AG20443 (cell line): ENCODE measurements at regions not wholly inside any gene's neighbourhood (a gene's known extent, or its start where the extent isn't known, plus 50 kb on each side); places are given as distances from the start of the nearest gene placed in this dataset.
"Not testable (repeated sequence)": the region's sequence is repeated elsewhere in the genome, so short reads cannot be mapped to it uniquely, and the experiment has no call there.

Experiments used
- DNase-seq: peaks from one replicate; pipeline ENCODE4 v3.0.0; 2012; ENCODE audit warnings: low spot score, mixed read lengths

DNA sequence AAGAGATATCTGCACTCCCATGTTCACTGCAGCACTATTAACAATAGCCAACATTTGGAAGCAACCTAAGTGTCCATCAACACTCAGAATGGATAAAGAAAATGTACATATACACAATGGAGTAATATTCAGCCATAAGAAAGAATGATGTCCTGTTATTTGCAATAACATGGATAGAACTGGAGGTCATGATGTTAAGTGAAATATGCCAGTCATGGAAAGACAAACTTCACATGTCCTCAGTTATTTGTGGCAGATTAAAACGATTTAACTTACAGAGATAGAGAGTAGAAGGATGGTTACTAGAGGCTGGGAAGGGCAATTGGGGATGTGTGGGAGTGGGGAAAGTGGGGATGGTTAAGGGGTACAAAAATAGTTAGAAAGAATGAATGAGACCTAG is 110.3 kb upstream of the PCSK5 start:
- DNase-seq: no peak

DNA sequence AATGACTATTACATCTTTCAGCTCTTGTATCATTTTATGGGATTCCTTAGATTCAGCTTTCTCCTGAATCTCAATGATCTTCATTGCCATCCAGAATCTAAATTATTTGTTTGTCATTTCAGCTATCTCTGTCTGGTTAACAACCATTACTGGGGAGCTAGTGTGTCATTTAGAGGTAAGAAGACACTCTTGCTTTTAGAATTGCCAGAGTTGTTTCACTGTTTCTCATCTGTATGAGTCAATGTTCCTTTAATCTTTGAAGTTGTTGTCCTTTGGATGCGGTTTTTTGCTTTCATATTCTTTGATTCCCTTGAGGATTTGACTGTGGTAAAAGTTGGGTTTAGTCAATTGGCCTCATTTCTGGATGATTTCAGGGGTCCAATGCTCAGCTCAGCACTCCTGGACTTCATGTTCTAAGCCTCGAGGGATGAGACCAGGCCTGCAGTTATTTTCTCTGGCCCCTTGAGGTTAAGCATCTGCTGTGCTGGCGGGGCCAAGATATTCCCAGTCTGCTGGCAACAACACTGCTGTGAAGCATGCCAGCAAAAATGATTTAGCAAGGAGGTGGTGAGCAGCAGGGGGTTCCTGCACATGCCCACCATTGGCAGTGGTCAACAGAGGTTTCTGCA is 102.4 kb upstream of the PCSK5 start:
- peak; percentile 11 for DNase-seq

DNA sequence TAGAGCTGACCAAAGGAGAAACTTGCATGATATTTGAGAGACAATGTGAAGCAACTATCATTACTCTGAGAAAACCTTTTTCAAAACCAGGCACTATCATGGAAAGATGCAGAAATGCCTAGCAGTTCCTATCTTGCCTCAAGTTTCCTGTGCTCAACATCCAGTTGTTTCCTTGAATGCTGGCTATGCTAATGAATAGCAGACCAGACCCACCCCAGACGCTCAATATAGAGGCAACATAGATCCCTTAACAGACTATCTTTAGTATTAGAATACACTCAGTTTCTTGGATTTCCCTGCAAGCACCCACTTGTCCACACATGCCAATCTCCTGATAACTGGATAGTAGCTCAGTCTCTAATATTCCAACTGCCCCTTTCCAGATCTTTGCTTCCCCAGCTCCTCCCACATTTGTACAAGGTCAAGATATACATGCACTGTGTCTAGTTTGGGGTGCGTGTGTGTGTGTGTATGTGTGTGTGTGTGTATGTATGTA is 93.3 kb upstream of the PCSK5 start:
- DNase-seq: no peak

DNA sequence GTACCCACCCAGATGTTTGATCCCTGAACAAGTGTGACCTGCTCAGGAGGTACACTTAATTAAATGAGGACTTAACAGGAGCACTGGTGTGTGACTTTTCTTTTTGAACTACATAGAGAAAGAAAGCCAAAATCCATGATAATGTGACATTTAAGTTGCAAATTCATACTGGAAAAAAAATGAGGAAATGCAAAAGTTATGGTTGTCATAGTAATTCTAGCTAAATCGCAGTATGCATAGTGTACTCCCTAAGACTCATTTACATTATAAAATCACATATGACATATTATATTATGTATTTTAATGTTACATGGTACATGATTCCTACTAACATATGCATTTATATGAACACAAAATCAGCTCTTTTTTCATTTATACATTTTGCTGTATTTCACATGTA is 92.0 kb upstream of the PCSK5 start:
- no peak for DNase-seq

DNA sequence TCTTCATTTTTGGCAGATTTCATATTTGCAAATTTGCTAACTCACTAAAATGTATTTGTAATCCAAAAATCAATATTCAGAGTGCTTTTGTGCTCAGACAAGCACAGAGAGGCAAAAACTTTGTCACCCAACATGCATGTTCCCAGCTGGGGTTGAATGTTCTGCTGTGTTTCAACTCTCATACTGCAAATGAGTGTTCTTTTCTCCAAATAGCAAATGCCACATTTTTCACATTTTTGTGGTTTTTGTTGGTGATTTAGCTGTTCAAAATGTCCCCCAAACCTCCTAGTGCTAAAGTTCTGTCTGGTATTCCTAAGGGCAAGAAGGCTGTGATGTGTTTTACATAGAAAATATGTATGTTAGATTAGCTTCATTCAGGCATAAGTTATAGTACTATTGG is 87.3 kb upstream of the PCSK5 start:
- peak; percentile 40 for DNase-seq

DNA sequence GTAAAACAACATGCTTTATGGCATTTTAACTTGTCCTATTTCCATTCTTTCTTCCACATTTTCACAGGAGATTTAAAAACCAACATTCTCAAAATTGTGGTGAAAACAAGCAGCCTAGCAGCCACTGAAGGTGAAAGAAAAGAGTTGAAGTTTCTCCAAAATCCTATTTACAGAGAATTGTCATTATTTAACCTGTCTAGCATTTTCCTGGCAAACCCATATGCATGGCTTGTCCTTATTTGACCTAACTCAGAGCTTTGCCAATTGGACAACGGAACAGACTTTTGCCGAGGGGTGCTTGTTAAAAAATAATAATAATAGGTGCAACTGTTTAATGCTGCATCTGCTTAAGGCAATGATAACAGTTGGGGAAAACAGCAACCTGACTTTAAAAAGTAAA is 80.4 kb upstream of the PCSK5 start:
- DNase-seq: no peak

DNA sequence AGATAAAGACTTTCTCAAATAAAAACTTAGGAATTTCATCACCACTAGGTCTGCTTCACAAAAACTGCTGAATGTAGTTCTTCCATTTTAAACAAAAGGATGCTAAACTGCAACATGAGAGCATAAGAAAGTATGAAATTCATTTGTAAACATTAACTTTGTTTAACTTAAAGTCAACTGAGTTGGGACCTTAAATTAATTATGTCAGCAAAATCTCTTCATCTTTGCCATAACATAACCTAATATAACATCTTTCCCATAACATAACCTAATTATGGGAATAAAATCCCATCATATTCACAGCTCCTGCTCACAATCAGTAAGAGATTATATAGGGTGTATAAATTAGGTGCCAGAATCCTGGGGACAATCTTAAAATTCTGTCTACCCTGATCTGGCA is 78.8 kb upstream of the PCSK5 start:
- no peak for DNase-seq

DNA sequence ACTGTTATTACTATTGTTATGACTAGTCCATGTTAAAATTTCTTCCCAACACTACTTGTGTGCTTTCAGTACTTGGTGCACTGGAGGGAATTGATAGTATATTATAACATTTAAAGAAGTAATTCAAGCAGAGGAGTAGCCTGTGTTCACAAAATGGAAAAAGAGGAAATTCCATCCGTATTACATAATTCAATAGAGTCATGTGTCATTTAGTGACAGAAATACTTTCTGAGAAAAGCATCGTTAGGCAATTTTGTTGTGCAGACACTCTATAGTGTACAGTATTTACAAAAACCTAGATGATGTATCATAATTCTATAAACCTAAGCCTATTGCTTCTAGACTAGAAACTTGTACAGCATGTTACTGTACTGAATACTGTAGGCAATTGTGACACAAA is 78.3 kb upstream of the PCSK5 start:
- no peak for DNase-seq

DNA sequence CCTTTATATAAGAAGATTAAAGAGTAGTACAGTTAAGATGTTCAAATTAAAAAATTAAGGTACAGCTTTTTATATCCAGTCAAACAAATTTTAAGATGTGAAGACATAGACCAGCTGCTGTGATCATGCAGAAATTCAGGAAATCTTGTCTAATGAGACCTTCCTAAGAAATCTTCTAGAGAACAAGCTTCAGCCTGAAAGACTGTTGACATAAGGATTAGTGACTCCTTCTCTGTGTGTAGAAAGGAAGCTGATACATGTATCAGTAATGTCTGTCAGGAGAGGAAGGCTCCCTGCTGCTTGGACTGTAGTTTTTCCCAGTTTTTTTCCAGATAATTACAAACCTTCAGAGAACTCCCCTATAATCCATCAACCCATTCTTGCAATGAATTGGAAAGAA is 75.8 kb upstream of the PCSK5 start:
- DNase-seq: no peak

DNA sequence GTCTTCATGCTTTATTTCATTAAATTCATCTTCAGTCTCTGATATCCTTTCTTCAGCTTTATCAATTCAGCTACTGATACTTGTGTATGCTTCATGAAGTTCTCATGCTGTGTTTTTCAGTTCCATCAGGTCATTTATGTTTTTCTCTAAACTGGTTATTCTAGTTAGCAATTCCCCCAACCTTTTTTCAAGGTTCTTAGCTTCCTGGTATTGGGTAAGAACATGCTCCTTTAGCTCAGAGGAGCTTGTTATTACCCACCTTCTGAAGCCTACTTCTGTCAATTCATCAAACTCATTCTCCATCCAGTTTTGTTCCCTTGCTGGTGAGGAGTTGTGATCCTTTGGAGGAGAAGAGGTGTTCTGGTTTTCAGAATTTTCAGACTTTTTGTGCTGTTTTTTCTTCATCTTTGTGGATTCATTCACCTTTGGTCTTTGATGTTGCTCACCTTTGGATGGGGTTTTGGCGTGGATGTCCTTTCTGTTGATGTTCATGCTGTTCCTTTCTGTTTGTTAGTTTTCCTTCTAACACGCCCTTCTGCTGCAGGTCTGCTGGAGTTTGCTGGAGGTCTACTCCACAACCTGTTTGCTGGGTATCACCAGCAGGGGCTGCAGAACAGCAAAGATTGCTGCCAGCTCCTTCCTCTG is 69.9 kb upstream of the PCSK5 start:
- DNase-seq: not testable (repeated sequence)

DNA sequence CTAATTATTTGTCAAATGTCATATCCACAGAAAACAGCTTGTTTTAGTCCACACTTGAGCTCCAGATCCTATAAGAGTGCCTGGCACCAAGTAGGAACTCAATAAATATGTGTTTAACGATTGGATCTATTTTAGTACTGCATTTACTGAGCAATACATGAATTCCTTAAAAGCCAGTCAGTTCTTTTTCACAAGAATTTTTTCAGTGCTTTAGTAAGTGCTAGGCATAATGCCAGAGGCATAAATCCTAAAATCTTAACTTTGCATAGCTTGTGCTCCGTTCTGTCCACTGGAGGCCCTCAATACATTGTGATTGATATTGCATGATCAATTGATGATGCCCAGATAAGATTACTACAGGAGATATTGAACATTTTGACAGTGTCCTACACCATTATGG is 67.3 kb upstream of the PCSK5 start:
- DNase-seq: no peak

DNA sequence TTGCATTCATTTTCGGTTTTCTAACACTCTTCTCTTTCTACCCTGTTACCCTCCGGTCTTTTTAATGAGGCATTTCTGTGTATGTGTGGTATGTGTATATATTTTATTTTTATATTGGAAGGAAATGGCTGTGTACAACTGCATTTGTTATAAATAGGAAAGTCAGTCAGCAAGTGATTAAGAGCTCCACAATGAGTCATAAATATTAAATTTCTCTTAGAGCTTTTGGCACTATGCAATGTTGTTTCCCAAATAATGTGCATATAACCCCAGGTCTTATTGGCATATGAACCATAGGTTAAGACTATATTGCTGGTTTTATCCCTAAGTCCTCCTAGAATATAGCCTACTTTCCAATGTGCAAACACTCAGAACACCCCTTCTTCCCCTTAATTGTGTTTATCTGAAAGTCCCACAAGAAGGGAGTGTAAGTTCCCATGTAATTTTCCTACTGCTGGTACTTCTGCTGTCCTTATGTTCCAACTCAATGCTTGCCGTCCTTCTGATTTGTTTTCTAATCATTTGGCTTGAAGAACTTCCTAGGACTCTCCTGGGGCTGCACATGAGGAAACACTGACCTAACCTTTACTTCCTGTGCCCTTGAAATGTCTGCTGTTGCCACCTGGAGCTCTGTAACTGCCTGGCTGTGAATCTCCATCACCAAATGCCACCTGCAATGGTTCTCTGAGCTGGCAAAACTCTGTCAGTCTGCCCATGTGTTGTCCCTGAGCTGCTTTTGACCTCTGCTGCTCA is 65.5 kb upstream of the PCSK5 start:
- no peak for DNase-seq

DNA sequence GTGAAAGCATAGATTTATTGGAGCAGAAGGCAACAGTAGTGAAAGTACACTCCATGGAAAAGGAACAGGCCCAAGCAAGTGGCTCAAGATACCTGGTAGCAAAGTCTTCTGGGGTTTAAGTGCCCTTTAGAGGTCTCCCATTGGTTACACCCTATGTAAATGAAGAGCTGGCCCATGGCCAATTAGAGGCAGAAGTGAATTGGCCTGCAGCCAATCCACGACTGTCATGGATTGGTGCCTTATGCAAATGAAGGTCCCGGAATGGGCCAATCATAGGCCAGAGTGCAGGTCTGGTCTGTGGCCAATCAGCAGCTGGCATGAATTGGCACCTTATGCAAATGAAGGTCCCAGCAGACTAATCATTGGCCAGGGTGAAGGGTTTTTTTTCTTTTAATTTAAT is 64.2 kb upstream of the PCSK5 start:
- DNase-seq: no peak

DNA sequence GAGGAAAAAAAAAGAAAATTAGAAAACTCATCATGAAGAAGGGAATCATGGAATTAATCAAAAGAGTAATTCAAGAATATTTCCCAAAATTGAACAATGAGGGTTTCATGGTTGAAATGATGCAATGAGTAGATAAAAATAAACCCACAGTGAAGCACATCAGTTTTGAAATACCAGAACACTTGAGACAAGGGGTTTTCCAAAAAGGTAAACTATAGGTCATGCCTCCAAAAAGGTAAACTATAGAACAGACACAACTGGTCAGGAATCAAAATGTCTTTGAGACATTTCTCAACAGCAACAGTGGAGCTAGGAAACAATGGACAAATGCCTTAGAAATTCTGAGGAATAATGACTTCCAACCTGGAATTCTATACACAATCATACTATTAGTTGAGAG is 60.2 kb upstream of the PCSK5 start:
- DNase-seq: no peak

DNA sequence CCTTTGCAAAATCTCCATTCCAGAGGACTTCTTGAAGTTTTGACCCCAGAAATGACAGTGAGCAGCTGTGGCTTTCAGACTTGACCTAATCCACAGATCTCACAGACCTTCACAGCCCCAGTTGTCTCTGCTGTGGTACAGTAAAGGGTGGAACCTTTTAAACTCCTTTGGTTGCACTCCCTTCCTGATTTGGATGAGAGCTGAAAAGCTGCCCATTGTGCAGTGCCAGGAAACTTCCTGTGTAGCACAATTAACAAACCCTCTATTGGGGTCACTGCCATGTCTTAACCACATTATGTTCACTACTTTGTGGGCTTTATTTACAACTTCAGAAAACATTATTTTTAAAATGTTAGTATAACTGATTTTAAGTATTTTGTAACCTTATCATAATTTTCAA is 56.7 kb upstream of the PCSK5 start:
- DNase-seq: no peak

DNA sequence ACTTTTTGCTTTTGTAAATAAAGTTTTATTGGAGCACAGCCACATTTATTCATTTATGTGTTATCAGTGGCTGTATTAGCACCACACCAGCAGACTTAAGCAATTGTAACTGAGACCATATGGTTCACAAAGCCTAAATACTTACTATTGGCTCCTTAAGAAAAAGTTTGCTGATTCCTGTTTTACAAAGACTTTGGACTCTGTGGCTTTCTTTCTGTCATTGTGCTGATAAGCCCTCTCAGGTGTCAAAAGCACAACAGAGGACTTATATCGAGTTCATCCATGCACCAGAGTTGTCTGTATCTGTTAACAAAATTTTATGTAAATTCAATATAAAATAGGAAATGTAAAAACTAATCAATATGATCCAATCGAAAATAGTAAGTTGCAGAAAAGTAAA is 55.6 kb upstream of the PCSK5 start:
- no peak for DNase-seq
